ENCODE measurements at regions not wholly inside any gene's neighbourhood (a gene's known extent, or its start where the extent isn't known, plus 50 kb on each side); places are given as distances from the start of the nearest gene placed in this dataset.

DNA sequence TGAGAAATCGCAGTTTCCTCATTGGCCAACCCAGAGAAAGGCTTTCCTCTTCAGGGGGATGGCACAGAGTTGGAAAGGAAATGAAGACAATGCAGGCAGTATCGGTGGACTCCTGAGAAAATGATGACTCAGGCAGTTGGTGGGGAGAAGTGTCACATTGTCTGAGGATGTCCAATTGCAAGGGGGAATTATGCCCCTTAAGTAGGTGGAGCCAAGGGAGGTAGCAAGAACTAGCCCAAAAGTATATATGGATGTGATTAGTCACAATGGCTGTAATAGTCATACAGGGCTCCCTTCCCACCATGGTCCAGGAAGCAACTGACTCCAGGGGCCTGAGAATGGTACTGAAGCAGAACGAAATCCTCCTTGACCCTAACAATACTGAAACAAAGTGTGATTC, 58.3 kb upstream of the EGFR start:
- Histone ChIP-seq H3K4me3 (ENCODE audit: low read depth, low read length) (no peak overlapping the region), H3K36me3 (no peaks in the 10 kb centered on the region), H3K27me3 (no peaks in the 10 kb centered on the region), H3K9me3 (no peaks in the 10 kb centered on the region), H3K4me1 (no peaks in the 10 kb centered on the region; the same call in 1 of the 2 replicates)
- DNase-seq, result no peak
- TF ChIP-seq CTCF (IDR thresholded peaks at IDR 0.05; ENCODE audit: low read depth, low read length), result no peak

DNA sequence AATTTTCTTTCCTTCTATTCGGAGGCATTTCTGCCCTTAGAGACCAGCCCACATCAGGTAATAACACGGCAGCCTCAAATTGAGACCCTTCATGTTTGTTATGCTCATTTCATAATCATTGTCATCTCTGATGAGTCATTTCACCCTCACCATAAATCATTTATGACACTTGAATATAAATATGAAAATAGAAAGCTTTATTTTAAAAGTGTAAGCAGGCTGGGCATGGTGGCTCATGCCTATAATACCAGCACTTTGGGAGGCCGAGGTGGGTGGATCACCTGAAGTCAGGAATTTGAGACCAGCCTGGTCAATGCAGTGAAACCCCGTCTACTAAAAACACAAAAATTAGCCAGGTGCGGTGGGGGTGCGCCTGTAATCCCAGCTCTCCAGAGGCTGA, 57.4 kb upstream of the EGFR start:
- no peak for TF ChIP-seq CTCF (IDR thresholded peaks at IDR 0.05; ENCODE audit: low read depth, low read length)
- no peaks in the 10 kb centered on the region for H3K36me3 ChIP-seq
- H3K27me3 ChIP-seq, result no peaks in the 10 kb centered on the region
- H3K4me3 ChIP-seq (ENCODE audit: low read depth, low read length), result no peak overlapping the region
- H3K4me1 ChIP-seq, result no peaks in the 10 kb centered on the region; the same call in 1 of the 2 replicates
- no peaks in the 10 kb centered on the region for H3K9me3 ChIP-seq
- DNase-seq, result no peak

- Histone ChIP-seq H3K4me3 (ENCODE audit: low read depth, low read length) (no peak overlapping the region), H3K9me3 (no peaks in the 10 kb centered on the region), H3K27me3 (no peaks in the 10 kb centered on the region), H3K36me3 (no peaks in the 10 kb centered on the region), H3K4me1 (no peaks in the 10 kb centered on the region; the same call in 1 of the 2 replicates)
- no peak for TF ChIP-seq CTCF (IDR thresholded peaks at IDR 0.05; ENCODE audit: low read depth, low read length)
- no peak for DNase-seq
Observed at GRCh38 chr7:54963155-54963554, 55.7 kb upstream of the EGFR start.

DNA sequence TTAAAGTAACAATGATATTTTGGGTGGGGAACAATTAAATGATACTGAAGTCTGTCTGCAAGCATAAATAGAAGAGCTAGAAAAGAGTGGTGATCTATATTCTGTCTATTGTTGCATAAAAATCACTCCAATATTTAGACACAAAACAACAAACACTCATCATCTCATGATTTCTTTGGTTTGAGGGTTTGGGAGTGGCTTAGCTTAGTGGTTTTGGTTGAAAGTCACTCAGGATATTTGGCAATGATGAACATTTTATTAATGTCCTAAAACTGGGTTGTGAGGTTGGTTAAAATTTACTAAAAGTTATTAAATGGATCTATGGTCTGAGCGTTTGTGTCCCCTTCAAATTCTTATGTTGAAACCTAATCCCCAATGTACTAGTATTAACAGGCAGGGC, 54.7 kb upstream of the EGFR start:
- no peak for DNase-seq
- Histone ChIP-seq H3K36me3 (no peaks in the 10 kb centered on the region), H3K4me3 (ENCODE audit: low read depth, low read length) (no peak overlapping the region), H3K9me3 (no peaks in the 10 kb centered on the region), H3K27me3 (no peaks in the 10 kb centered on the region), H3K4me1 (no peaks in the 10 kb centered on the region; the same call in 1 of the 2 replicates)
- no peak for TF ChIP-seq CTCF (IDR thresholded peaks at IDR 0.05; ENCODE audit: low read depth, low read length)

- Histone ChIP-seq H3K27me3 (no peaks in the 10 kb centered on the region), H3K36me3 (no peaks in the 10 kb centered on the region), H3K9me3 (no peaks in the 10 kb centered on the region), H3K4me1 (no peaks in the 10 kb centered on the region; the same call in 1 of the 2 replicates), H3K4me3 (ENCODE audit: low read depth, low read length) (no peak overlapping the region)
- DNase-seq, result no peak
- TF ChIP-seq CTCF (IDR thresholded peaks at IDR 0.05; ENCODE audit: low read depth, low read length), result no peak
Observed at GRCh38 chr7:54967377-54967776, 51.4 kb upstream of the EGFR start.

DNA sequence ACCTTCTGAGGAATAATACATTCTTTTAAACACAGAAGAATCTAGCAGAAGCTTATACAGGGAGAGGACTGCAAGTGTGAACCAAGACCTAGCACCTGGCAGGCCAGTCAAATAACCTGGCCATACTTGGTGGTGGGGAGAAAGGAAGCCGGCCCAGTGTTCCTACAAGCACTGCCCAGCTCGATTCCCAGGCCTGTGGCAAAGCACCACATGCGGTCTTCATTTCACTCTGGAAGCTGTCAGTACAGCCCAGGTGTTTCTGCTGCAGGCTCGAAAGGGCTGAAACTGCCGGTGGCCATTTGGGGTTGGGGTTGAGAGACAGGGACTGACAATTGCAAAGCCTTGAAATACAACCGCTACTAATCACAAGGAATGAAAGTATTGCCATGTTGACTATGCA, 50.8 kb upstream of the EGFR start:
- TF ChIP-seq CTCF (IDR thresholded peaks at IDR 0.05; ENCODE audit: low read depth, low read length), result no peak
- Histone ChIP-seq H3K9me3 (no peaks in the 10 kb centered on the region), H3K36me3 (no peaks in the 10 kb centered on the region), H3K27me3 (no peaks in the 10 kb centered on the region), H3K4me3 (ENCODE audit: low read depth, low read length) (no peak overlapping the region), H3K4me1 (no peaks in the 10 kb centered on the region; the same call in 1 of the 2 replicates)
- DNase-seq, result no peak
